GM18867 (cell line): ENCODE measurements at regions not wholly inside any gene's neighbourhood (a gene's known extent, or its start where the extent isn't known, plus 50 kb on each side); places are given as distances from the start of the nearest gene placed in this dataset.
"Not testable (repeated sequence)": the region's sequence is repeated elsewhere in the genome, so short reads cannot be mapped to it uniquely, and the experiment has no call there.

ENCODE experiments used
- ATAC-seq: cut with Tn5 transposase; IDR thresholded peaks from one replicate; pipeline ENCODE4 v1.9.1; 2021; ENCODE audit warnings: mild to moderate bottlenecking, moderate library complexity; ENCODE audit not compliant: unreplicated experiment

DNA sequence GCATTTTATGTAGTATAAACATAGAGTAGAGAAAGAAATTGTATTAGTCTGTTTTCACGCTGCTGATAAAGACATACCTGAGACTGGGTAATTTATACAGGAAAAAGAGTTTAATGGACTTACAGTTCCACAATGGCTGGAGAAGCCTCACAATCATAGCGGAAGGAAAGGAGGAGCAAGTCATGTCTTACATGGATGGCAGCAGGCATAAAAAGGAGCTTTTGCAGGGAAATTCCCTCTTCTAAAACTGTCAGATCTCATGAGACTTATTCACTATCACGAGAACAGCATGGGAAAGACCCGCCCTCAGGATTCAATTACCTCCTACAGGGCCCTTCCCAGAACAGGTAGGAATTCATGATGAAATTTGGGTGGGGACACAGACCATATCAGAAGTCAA is 98.1 kb downstream of the ARRDC3 start:
- ATAC-seq = not testable (repeated sequence)

- ATAC-seq = no peak
Observed at GRCh38 chr5:91283899-91284298, 99.2 kb downstream of the ARRDC3 start.

- ATAC-seq = no peak
Observed at GRCh38 chr5:91283326-91283725, 99.8 kb downstream of the ARRDC3 start.

GRCh38 chr5:91282210-91282609 is 100.9 kb downstream of the ARRDC3 start:
- ATAC-seq = no peak

- no peak for ATAC-seq
Observed at GRCh38 chr5:91281401-91281800, 101.7 kb downstream of the ARRDC3 start.

DNA sequence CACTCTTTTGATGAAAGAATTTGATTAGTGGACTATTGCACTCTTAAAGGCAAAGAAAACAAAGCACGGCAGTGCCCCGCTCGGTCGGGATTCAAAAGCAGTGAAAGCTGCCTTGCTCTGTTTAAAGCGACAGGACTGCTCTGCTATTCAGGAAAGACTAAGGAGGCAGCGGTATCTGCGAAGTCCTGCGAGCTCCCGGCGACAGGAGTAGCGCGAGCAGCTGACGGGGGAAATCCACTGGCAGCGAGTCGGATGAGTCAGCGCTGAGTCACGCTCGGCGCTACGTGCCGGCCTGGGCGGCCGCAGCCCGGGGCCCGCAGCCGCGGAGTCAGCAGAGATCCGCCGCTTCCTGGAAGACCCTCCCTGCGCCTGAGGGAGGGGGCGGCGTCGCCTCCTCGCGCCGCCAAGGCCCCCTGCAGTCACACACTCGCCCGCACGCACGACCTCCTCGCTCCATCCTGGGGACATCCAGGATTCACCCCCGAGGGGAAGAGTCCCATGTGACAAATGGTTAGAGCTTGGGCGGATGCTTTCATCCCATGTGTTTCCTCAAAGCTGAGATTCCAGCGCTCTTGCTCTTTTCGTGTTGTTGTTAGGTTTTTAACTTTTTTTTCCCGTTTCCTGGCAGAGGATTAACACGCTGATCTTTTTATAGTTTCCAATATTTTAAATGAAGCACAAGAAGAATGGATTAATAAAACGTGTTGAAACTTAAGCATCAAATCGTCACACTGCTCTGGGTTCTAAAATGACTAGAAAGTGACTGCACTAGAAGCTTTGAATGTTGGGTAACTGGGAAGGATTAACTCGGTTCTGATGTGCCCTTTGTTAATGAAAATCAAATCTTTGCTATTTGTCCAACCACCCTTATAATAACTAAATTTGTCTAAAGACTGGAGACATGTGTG is 102.5 kb downstream of the ARRDC3 start:
- ATAC-seq = peak; percentile 95

DNA sequence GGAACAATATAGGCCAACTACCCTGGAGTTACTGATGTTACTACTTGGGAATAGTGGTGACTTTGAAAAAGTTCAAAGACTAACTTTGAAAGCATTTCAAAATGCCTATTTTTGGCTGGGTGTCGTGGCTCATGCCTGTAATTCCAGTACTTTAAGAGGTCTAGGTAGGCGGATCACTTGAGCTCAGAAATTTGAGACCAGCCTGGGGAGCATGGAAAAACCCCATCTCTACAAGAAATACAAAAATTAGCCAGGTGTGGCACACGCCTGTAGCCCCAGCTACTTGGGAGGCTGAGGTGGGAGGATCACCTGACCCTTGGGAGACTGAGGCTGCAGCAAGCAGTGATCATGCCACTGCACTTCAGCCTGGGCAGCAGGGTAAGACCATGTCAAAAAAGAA is 105.3 kb downstream of the ARRDC3 start:
- ATAC-seq = no peak

- no peak for ATAC-seq
Observed at GRCh38 chr5:91277093-91277626, 106.0 kb downstream of the ARRDC3 start.

GRCh38 chr5:91272858-91273257 is 110.3 kb downstream of the ARRDC3 start:
- peak; percentile 84 for ATAC-seq

- peak; percentile 61 for ATAC-seq
Observed at GRCh38 chr5:91271999-91272398, 111.1 kb downstream of the ARRDC3 start.

GRCh38 chr5:91269198-91269597 is 113.9 kb downstream of the ARRDC3 start:
- ATAC-seq = no peak

DNA sequence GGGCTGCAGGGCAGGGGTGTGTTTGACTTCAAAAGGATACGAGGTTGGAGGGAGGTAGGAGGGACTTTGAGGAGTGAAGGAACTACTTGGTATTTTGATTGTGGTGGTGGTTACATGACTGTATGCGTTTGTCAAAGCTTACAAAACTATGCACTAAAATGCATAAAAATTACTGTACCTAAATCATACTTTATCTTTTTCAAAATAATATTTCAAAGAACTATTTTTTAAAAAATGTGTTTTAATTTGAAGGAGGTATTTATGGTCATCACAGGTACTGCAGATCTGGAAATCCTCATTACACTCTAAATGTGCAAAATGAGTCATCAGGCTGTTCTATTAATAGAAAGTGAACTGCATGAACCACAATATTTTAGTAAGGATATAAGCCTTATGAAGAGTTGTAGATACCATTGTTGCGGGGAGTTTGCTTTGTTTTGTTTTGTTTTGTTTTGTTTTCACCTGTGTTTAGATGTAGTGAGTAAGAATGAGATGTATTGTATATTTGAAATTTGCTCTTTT is 116.9 kb downstream of the ARRDC3 start:
- ATAC-seq = peak; percentile 74

- ATAC-seq = no peak
Observed at GRCh38 chr5:91264311-91265051, 118.6 kb downstream of the ARRDC3 start.

GRCh38 chr5:91263898-91264297 is 119.2 kb downstream of the ARRDC3 start:
- ATAC-seq = no peak

- no peak for ATAC-seq
Observed at GRCh38 chr5:91257301-91257700, 125.8 kb downstream of the ARRDC3 start.

DNA sequence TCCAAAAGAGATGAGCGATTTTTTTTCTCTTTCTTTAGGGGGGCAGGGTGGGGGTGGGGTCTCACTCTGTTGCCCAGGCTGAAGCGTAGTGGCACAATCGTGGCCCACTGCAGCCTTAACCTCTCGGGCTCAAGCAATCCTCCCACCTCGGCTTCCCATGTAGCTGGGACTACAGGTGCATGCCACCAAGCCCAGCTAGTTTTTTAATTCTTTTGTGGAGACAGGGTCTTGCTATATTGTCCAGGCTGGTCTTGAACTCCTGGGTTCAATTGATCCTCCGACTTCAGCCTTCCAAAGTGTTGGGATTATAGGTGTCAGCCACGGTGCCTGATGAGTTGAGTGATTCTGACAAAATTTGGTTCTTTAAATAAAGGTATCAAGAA is 127.0 kb downstream of the ARRDC3 start:
- no peak for ATAC-seq

DNA sequence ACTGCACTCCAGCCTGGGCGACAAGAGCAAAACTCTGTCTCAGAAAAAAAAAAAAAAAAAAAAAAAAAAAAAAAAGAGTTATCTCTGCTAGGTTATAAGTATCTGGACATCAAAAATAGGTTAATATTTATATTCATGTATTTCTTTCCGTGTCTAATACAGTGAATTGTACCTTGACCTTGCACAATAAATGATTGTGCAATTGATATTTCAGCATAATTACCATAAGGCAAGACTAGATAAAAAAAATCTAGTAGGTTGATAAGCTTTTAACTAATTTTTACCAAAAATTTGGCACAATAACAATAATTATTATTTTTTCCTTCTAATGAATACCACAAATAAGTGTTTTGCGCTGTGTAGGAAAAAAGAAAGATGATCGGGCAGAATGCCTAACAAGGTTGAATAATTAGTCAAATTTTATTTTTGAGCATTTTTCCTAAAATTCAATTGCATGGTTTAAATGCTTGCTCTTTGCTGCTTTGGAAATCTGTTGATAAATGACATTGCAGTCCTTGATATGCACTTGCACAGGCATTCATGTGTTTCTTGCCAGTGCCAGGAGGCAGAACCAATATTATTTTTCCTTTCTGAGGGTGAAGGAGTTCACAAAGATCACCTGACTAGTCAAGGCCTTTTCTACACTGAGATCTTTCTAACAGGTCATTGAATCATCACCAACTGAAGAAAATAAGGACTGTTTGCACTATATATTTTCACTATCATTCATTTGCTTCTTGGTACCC is 127.5 kb downstream of the ARRDC3 start:
- no peak for ATAC-seq

DNA sequence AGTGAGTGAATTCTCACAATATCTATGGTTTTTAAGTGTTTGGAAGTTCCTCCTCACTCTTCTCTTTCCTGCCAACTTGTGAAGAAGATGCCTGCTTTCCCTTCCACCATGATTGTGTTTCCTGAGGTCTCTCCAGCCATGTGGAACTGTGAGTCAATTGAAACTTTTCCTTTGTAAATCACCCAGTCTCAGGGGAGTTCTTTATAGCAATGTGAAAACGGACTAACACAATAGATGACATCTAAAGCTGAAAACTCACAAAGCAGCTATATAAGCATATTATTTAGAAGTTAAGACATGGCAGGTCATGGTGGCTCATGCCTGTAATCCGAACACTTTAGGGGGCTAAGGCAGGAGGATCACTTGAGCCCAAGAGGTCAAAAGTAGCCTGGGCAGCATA is 130.2 kb downstream of the ARRDC3 start:
- no peak for ATAC-seq

GRCh38 chr5:91245871-91246270 is 137.2 kb downstream of the ARRDC3 start:
- no peak for ATAC-seq

GRCh38 chr5:91245074-91245452 is 138.1 kb downstream of the ARRDC3 start:
- no peak for ATAC-seq
